NCI-H526 (cell line): ENCODE measurements at regions not wholly inside any gene's neighbourhood (a gene's known extent, or its start where the extent isn't known, plus 50 kb on each side); places are given as distances from the start of the nearest gene placed in this dataset.

Experiments
- DNase-seq, 2 experiments: peaks; one replicate each; lab custom pipeline; 2025; lab: John Stamatoyannopoulos, UW

GRCh38 chr12:114741940-114742339 is 58.0 kb upstream of the TBX3 start:
- DNase-seq = no peak

- DNase-seq = no peak
Observed at GRCh38 chr12:114740448-114740847, 56.5 kb upstream of the TBX3 start.

- no peak for DNase-seq
Observed at GRCh38 chr12:114738460-114739184, 54.6 kb upstream of the TBX3 start.

GRCh38 chr12:114735680-114736374 is 51.9 kb upstream of the TBX3 start:
- DNase-seq = no peak

GRCh38 chr12:114735011-114735410 is 51.0 kb upstream of the TBX3 start:
- no peak for DNase-seq

GRCh38 chr12:114733919-114734318 is 49.9 kb upstream of the TBX3 start:
- no peak for DNase-seq
